Activated naive CD4-positive, alpha-beta T cell treated with Interleukin-2 at 50 U/mL for 16 hours (primary cell): ENCODE measurements at regions not wholly inside any gene's neighbourhood (a gene's known extent, or its start where the extent isn't known, plus 50 kb on each side); places are given as distances from the start of the nearest gene placed in this dataset.
"Not testable (repeated sequence)": the region's sequence is repeated elsewhere in the genome, so short reads cannot be mapped to it uniquely, and the experiment has no call there.

Source experiments
- DNase-seq: peaks from one replicate; pipeline ENCODE4 v3.0.0-alpha.2; 2020

GRCh38 chr5:72692651-72693442, 123.6 kb upstream of the TNPO1 start:
- no peak for DNase-seq

DNA sequence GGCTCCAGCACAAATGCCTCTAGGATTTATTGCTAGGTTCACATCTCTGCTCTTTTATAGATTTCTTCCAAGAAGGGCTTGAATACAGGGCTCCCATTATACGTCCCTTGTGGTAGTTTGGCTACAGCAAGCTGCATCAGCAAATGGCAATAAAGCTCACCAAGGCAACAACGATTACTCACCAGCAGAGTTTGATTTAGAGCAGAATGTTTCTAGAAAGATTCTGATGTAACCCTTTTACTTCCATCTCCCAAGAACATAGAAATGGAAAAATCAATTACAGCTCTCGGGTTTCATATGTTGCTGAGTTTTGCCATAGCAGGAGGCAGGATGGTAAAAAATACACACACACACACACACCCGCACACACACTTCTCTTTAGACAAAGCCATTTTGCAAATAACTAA, 124.2 kb upstream of the TNPO1 start:
- no peak for DNase-seq

DNA sequence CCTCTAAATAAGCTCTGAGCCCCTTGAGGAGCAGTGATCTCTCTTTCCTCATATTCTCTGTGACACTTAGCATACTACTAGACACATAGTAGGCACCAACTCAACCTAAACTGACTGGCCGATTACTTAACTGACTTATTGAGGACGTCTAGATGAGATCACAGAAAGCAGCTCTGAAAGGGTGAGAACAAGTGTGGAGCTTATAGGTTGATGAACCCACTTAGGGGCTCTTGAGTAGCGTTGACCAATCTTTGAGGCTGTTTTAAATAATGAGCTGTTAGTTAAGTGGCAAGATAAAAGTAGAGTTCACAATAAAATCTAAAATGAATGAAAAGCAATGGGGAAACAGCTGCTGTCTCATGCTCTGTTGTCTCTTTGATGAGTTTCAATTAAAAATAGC, 124.7 kb upstream of the TNPO1 start:
- no peak for DNase-seq

GRCh38 chr5:72688916-72689315, 127.5 kb upstream of the TNPO1 start:
- no peak for DNase-seq

DNA sequence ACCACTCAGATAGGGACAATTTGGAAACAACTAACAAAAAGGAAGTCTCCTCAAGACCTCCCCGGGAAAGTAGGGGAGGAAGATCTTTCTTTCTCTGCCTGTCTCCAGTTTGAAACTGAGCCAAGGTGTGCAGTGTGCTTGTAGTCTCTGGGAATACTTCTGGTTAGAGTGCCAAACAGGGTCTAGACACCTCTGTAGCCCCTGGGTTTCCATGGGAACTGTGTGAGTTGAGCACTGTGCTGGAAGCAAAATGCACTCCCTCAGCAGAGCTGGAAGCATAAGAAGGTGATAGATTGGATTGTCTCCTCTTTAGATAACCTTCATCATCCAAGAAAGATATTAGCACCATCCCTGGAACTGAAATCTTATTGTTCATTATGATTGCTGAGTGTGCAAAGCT, 129.2 kb upstream of the TNPO1 start:
- no peak for DNase-seq

DNA sequence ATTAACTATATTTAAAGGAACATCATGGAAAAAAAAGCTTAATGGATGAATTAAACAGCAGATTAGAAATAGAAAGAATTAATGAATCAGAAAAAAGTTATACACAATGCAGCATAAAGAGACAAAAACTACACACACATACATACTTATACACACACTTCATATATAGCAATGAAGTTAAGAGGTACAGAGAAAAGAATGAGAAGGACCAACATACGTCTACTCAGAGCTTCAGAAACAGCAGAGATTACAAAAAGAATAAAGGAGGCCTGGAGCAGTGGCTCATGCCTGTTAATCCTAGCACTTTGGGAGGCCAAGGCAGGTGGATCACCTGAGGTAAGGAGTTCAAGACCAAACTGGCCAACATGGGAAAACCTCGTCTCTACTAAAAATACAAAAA, 133.9 kb upstream of the TNPO1 start:
- no peak for DNase-seq

- no peak for DNase-seq
Observed at GRCh38 chr5:72681781-72682180, 134.7 kb upstream of the TNPO1 start.

DNA sequence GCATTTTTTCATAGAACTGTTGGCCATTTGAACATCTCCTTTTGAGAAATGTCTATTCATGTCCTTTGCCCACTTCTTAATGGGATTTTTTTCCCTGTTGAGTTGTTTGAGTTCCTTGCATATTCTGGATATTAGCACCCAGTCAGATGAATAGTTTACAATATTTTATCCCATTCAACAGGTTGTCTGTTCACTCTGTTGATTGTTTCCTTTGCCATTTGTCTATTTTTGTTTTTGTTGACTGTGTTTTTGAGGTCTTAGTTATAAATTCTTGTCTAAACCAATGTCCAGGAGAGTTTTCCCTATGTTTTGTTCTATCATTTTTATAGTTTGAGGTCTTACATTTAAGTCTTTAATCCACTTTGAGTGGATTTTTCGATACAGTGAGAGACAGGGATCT, 139.0 kb upstream of the TNPO1 start:
- DNase-seq, result no peak

DNA sequence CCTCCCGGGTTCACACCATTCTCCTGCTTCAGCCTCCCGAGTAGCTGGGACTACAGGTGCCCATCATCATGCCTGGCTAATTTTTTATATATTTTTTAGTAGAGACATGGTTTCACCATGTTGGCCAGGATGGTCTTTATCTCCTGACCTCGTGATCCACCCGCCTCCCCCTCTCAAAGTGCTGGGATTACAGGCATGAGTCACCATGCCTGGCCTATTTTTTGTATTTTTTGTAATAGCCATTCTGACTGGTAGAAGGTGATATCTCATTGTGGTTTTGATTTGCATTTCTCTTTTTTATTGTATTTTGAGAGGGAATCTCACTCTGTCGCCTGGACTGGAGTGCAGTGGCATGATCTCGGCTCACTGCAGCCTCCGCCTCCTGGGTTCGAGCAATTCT, 139.6 kb upstream of the TNPO1 start:
- not testable (repeated sequence) for DNase-seq

- DNase-seq, result no peak
Observed at GRCh38 chr5:72673623-72674022, 142.8 kb upstream of the TNPO1 start.

- no peak for DNase-seq
Observed at GRCh38 chr5:72673180-72673579, 143.3 kb upstream of the TNPO1 start.

DNA sequence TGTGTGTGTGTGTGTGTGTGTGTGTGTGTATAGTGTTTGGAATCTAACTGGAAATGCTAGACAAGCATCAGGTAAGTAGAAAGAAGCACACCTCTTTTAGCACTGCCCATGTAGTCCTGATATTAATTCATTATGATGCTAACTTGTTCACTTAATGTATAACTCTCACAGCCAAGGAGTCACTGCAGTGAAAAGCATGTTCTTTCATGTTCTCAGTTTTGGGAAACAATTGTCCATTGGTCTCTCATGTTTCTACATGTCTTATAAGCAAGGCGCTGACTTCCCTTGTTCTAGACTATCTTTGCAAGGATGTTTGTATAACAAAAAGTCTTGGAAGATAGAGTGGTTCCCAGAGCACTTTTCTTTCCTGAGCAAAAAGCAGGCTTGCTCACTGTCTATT, 148.8 kb upstream of the TNPO1 start:
- no peak for DNase-seq

GRCh38 chr5:72662936-72663335, 153.5 kb upstream of the TNPO1 start:
- DNase-seq, result no peak

- no peak for DNase-seq
Observed at GRCh38 chr5:72662305-72662704, 154.2 kb upstream of the TNPO1 start.

DNA sequence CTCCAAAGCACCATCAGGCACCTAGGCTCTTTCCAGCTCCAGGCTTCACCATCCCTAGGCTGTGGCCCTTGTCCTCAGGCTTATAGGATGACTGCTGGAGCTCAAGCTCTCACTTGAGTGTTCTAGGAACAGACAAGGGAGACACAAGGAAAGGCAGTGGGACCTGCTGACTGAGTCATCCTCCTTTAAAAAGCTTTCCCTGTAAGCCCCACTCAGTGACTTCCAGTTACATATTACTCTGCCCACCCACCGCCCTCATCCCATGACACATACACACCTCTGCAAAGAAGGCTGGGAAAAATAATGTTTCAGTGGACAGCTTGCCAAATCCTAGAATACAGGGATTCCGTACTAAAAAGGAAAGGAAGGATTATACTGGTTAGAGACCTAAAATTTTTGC, 154.2 kb upstream of the ZNF366 start:
- DNase-seq, result no peak

- DNase-seq, result no peak
Observed at GRCh38 chr5:72659726-72660125, 152.5 kb upstream of the ZNF366 start.

- DNase-seq, result no peak
Observed at GRCh38 chr5:72658761-72659540, 151.7 kb upstream of the ZNF366 start.

DNA sequence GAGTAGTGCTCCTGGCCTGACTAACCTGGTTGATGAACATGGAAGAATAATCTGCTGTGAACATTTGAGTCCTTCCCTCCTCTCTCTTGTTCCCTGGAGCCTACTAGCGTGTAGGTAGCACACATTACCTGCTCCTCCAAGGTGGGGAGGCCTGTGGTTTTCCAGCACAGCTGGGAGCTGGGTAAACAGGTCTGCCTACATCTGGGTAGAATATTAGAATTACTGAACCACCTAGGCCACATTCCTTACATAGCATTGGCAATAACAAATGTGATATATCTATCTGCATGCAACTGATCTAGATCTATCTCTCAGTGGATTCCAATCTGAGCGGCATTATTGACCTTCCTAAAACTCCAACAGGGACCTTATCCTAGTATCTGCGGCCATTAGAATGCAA, 151.0 kb upstream of the ZNF366 start:
- no peak for DNase-seq

DNA sequence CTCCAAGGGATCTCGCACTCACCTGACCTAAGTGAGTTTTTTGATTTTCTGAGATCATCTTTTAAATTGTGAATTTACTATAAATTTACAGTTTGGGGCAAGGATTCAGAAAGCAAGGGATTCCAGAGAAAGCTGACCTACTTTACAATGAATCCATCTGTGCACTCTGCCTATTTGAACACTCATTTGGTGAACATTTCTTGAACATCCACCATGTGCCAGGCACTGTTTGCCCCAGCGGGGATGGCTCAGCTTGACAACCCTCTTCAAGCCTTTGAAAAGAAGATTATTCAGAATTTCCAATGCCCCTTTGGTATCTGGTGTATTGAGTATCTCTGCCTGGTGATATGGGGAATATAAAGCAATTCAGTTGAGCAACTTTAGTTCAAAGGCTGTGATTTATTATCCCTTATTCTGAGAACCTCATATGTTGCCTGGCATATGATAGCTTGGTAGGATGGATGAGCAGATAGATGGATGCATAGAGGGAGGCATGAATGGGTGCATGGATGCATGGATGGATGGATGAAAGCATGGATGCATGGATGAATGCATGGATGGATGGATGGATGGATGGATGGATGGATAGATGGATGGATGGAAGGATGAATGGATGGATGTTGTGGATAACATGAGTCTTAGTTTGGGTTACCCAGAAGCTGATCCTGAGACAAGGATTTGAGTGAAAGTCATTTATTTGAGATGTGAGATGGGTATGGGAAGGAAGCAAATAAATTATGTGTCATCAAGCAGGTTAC, 149.7 kb upstream of the ZNF366 start:
- no peak for DNase-seq

DNA sequence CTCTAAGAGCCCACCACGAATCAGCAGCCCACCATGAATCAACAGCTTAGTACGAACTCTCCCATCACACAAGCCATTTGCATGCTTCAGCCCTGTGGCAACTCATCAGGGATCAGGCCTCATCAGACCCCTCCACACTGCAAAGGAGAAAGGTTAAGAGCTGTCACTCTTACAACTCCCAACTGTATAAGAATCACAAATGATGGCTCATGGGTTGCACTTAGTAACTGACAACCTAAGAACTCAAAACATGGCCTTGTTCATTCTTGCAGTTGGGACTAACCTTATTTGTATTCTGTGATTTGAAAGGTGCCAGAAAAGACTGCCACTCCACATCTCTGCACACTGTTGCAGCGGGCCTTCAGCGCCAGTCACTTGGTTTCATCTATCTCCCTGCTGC, 149.1 kb upstream of the ZNF366 start:
- DNase-seq, result no peak

GRCh38 chr5:72654231-72654630, 147.0 kb upstream of the ZNF366 start:
- no peak for DNase-seq

DNA sequence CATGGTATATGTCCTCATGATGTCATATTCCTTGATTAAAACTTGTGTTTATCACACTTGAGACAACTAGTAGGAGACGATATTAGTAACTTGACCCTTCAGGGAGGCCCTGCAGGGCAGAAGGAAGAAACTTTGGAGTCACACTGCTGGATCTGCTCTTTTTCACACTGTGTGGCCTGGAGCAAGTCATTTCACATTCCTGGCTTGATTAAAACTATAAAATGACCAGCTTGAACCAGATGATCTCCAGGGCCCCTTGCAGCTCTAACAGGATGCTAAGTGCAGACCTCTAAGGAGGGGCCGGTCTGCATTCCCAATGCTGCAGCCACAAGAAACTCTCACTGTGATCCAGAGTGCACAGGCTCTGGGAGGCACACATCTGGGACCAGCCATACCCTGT, 146.4 kb upstream of the ZNF366 start:
- DNase-seq, result no peak

DNA sequence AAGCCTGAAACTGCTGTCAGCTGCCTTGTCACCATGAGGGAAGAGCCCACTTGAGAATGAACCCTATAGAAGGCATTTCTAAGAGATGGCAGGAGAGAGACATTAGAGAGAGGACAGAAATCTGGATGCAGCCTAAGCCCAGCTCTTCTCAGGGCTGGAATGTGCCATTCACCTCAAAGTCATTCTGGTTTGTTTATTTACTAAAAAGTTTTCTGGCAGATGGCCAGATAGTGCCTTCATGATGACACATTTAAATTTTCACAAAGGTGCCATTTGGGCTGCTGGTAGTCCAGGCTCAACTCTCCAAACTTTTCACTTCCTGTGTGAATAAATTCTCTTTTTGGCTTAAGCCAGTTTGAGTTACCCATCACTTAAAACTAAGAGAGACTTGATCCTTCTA, 144.6 kb upstream of the ZNF366 start:
- no peak for DNase-seq

DNA sequence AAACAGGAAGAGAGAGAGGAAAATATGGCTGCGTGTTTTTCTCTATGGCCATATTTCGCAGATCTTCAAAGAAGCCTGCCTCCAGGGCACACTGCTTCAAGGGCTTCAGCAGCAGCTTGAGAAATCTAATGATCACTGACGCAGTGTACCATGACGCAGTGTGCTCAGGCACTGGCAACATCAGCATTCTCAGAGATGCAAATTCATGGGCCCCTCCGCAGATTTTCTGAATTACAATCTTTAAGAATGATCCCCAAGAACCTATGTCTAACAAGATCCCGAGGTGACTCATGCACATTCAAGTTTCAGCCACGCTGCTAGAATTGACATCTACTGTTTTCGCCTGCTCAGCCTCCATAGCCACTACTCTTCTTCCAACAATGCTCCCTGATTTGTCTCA, 143.9 kb upstream of the ZNF366 start:
- no peak for DNase-seq
